SK-N-MC (cell line): ENCODE measurements at regions not wholly inside any gene's neighbourhood (a gene's known extent, or its start where the extent isn't known, plus 50 kb on each side); places are given as distances from the start of the nearest gene placed in this dataset.

Experiments
- DNase-seq: peaks from one replicate; pipeline ENCODE4 v3.0.0-alpha.2; 2011; ENCODE audit warnings: low read depth, low spot score
- H3K27ac ChIP-seq: fragments of 200-600 bp; sonication (generic); 2 replicates; pipeline ENCODE4 v1.5.1; 2016; ENCODE audit warnings: mixed run types
- H3K36me3 ChIP-seq: fragments of 200-600 bp; sonication (generic); 2 replicates; pipeline ENCODE4 v1.6.1; 2017; ENCODE audit warnings: antibody characterized with exemption, low read length, mixed read lengths; ENCODE audit not compliant: insufficient read depth
- H3K4me3 ChIP-seq: fragments of 200-600 bp; sonication (generic); 2 replicates; pipeline ENCODE4 v1.5.1; 2016
- H3K9ac ChIP-seq: fragments of 200-600 bp; sonication (generic); 2 replicates; pipeline ENCODE4 v1.8.0; 2017; ENCODE audit warnings: mixed run types, mixed read lengths; ENCODE audit not compliant: insufficient read length
- H3K9me3 ChIP-seq: fragments of 200-600 bp; sonication (generic); 2 replicates; pipeline ENCODE4 v1.6.1; 2017; ENCODE audit warnings: low read depth, mild to moderate bottlenecking, antibody characterized with exemption, low read length, moderate library complexity, mixed read lengths
- EZH2 ChIP-seq: fragments of 200-600 bp; sonication (generic); IDR thresholded peaks from one replicate; pipeline ENCODE4 v1.6.1; 2017; ENCODE audit warnings: antibody characterized with exemption
- FOXP2 ChIP-seq: optimal IDR thresholded peaks from 2 replicates; pipeline ENCODE3; 2011; ENCODE audit warnings: mild to moderate bottlenecking, moderate library complexity; ENCODE audit not compliant: insufficient read depth; ENCODE audit errors: extremely low read length, control extremely low read depth
- POLR2AphosphoS5 ChIP-seq: IDR thresholded peaks from 2 replicates; pipeline ENCODE4 v1.6.1; 2012; ENCODE audit warnings: mild to moderate bottlenecking, low read depth, low read length, borderline replicate concordance

- Histone ChIP-seq H3K27ac (no peak overlapping the region), H3K9me3 (no peaks in the 10 kb centered on the region), H3K36me3 (no peaks in the 10 kb centered on the region), H3K9ac (no peak overlapping the region), H3K4me3 (no peak overlapping the region)
- DNase-seq = no peak
- TF ChIP-seq FOXP2 (no peak), POLR2AphosphoS5 (no peak), EZH2 (no peak)
Measured at GRCh38 chr5:51889703-51890102, 506.5 kb downstream of the ISL1 start.

GRCh38 chr5:51890435-51891116 lies 507.3 kb downstream of the ISL1 start:
- Histone ChIP-seq H3K9me3 (no peaks in the 10 kb centered on the region), H3K36me3 (no peaks in the 10 kb centered on the region), H3K27ac (no peak overlapping the region), H3K4me3 (no peak overlapping the region), H3K9ac (no peak overlapping the region)
- no peak for TF ChIP-seq EZH2
- no peak for TF ChIP-seq FOXP2
- no peak for TF ChIP-seq POLR2AphosphoS5
- DNase-seq = no peak

- no peak for TF ChIP-seq FOXP2
Measured at GRCh38 chr5:51892680-51893079, 509.4 kb downstream of the ISL1 start.

GRCh38 chr5:51895834-51896233 lies 512.6 kb downstream of the ISL1 start:
- Histone ChIP-seq H3K4me3 (no peak overlapping the region), H3K27ac (no peak overlapping the region), H3K9me3 (no peaks in the 10 kb centered on the region), H3K9ac (no peak overlapping the region), H3K36me3 (no peaks in the 10 kb centered on the region)
- TF ChIP-seq EZH2 (no peak), FOXP2 (no peak), POLR2AphosphoS5 (no peak)
- no peak for DNase-seq

More at GRCh38 chr5:51892680-51893079, 509.4 kb downstream of the ISL1 start:
- Histone ChIP-seq H3K36me3 (no peaks in the 10 kb centered on the region), H3K4me3 (no peak overlapping the region), H3K27ac (no peak overlapping the region), H3K9me3 (no peaks in the 10 kb centered on the region), H3K9ac (no peak overlapping the region)
- no peak for DNase-seq

GRCh38 chr5:51902512-51902911 lies 519.3 kb downstream of the ISL1 start:
- Histone ChIP-seq H3K9ac (no peak overlapping the region), H3K9me3 (no peaks in the 10 kb centered on the region), H3K36me3 (no peaks in the 10 kb centered on the region), H3K4me3 (peak overlapping the region; percentile 46), H3K27ac (peak overlapping the region; percentile 76)
- peak; percentile 34 for DNase-seq
- TF ChIP-seq EZH2 (no peak), FOXP2 (no peak), POLR2AphosphoS5 (no peak)

GRCh38 chr5:51908215-51908614 lies 525.0 kb downstream of the ISL1 start:
- DNase-seq = no peak
- Histone ChIP-seq H3K36me3 (no peaks in the 10 kb centered on the region), H3K27ac (no peak overlapping the region), H3K9ac (no peak overlapping the region), H3K4me3 (no peak overlapping the region), H3K9me3 (no peaks in the 10 kb centered on the region)
- TF ChIP-seq EZH2 = no peak
- TF ChIP-seq FOXP2 = no peak
- no peak for TF ChIP-seq POLR2AphosphoS5

- no peak for DNase-seq
- no peaks in the 10 kb centered on the region for H3K9me3 ChIP-seq
- no peaks in the 10 kb centered on the region for H3K36me3 ChIP-seq
- TF ChIP-seq EZH2 (no peak), FOXP2 (no peak), POLR2AphosphoS5 (no peak)
- no peak overlapping the region for H3K27ac ChIP-seq
- no peak overlapping the region for H3K4me3 ChIP-seq
- H3K9ac ChIP-seq = no peak overlapping the region
Measured at GRCh38 chr5:51944500-51945125, 561.4 kb downstream of the ISL1 start.

GRCh38 chr5:51958473-51958872 lies 575.2 kb downstream of the ISL1 start:
- TF ChIP-seq FOXP2 = no peak
- no peak for TF ChIP-seq POLR2AphosphoS5
- TF ChIP-seq EZH2 = no peak
- Histone ChIP-seq H3K4me3 (no peak overlapping the region), H3K27ac (no peak overlapping the region), H3K36me3 (no peaks in the 10 kb centered on the region), H3K9me3 (no peaks in the 10 kb centered on the region), H3K9ac (no peak overlapping the region)
- no peak for DNase-seq

GRCh38 chr5:51960617-51961121 lies 577.4 kb downstream of the ISL1 start:
- H3K4me3 ChIP-seq = no peak overlapping the region
- TF ChIP-seq FOXP2 (no peak), POLR2AphosphoS5 (no peak), EZH2 (no peak)
- no peaks in the 10 kb centered on the region for H3K9me3 ChIP-seq

GRCh38 chr5:51961154-51961562 lies 577.9 kb downstream of the ISL1 start:
- no peak overlapping the region for H3K9ac ChIP-seq
- TF ChIP-seq EZH2 (no peak), FOXP2 (no peak), POLR2AphosphoS5 (no peak)
- H3K4me3 ChIP-seq = no peak overlapping the region
- H3K36me3 ChIP-seq = no peaks in the 10 kb centered on the region
- H3K9me3 ChIP-seq = no peaks in the 10 kb centered on the region
- no peak for DNase-seq
- H3K27ac ChIP-seq = no peak overlapping the region

More at GRCh38 chr5:51960617-51961121, 577.4 kb downstream of the ISL1 start:
- no peak overlapping the region for H3K9ac ChIP-seq
- no peak overlapping the region for H3K27ac ChIP-seq
- H3K36me3 ChIP-seq = no peaks in the 10 kb centered on the region
- no peak for DNase-seq
